ENCODE measurements at regions not wholly inside any gene's neighbourhood (a gene's known extent, or its start where the extent isn't known, plus 50 kb on each side); places are given as distances from the start of the nearest gene placed in this dataset.
"Not testable (repeated sequence)": the region's sequence is repeated elsewhere in the genome, so short reads cannot be mapped to it uniquely, and the experiment has no call there.

DNA sequence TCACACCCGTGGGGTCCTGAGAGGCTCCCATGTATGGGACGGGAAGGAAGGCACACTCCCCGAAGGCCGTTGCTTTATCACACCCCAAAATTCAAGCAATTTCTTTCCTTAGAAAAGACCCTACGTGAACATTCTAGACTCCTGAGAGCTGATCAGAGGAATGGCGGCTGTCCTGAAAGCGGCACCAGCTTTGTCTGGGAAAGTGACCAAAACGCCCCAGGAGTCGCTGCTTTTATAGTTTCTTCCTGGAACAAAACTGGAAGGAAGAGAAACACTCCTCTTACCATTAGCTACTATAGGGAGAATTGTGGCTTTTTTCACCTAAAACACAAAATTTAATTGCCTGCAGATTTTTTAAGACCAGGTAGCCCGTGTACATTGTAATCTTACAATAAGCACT is 261.8 kb upstream of the RNF32 start:
- Histone ChIP-seq H3K27ac (replicated peaks) (no peak overlapping the region), H3K27me3 (ENCODE audit: insufficient read depth, poor library complexity, severe bottlenecking) (peaks cover 2% of the 10 kb centered on the region)
- TF ChIP-seq SPI1 (IDR thresholded peaks at IDR 0.05; ENCODE audit: borderline replicate concordance, low read depth) (no peak), GABPA (IDR thresholded peaks at IDR 0.05; ENCODE audit: low read depth) (no peak)
- TF ChIP-seq, protein P1, sequence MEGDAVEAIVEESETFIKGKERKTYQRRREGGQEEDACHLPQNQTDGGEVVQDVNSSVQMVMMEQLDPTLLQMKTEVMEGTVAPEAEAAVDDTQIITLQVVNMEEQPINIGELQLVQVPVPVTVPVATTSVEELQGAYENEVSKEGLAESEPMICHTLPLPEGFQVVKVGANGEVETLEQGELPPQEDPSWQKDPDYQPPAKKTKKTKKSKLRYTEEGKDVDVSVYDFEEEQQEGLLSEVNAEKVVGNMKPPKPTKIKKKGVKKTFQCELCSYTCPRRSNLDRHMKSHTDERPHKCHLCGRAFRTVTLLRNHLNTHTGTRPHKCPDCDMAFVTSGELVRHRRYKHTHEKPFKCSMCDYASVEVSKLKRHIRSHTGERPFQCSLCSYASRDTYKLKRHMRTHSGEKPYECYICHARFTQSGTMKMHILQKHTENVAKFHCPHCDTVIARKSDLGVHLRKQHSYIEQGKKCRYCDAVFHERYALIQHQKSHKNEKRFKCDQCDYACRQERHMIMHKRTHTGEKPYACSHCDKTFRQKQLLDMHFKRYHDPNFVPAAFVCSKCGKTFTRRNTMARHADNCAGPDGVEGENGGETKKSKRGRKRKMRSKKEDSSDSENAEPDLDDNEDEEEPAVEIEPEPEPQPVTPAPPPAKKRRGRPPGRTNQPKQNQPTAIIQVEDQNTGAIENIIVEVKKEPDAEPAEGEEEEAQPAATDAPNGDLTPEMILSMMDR (IDR thresholded peaks at IDR 0.05; ENCODE audit: insufficient read depth, low read length): no peak

DNA sequence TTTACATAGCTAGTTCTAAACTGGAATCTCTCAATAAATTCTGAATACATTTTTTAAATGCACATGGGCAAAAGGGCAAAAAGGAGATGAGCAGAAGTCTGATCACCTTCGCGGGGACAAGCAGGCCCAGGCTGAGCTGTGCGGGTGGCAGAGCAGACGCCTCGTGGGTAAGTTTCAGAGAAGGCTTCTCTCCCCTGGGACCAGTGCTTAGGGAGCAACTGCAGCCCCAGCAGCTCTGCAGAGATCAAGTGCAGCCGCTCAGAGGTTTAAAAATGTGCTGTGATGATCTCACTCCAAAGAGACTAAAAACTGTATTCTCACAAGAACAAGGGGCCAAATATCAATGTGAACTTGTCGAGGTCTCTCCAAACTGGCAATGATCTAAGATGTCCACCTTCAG is 264.3 kb upstream of the RNF32 start:
- Histone ChIP-seq H3K27ac (replicated peaks) (no peak overlapping the region), H3K27me3 (ENCODE audit: insufficient read depth, poor library complexity, severe bottlenecking) (no peaks in the 10 kb centered on the region), H3K4me3 (replicated peaks; ENCODE audit: insufficient read depth, low read length) (no peak overlapping the region)
- TF ChIP-seq GABPA (IDR thresholded peaks at IDR 0.05; ENCODE audit: low read depth) (no peak), SPI1 (IDR thresholded peaks at IDR 0.05; ENCODE audit: borderline replicate concordance, low read depth) (no peak), POLR2AphosphoS5 (IDR thresholded peaks at IDR 0.05; ENCODE audit: low read depth) (no peak)
- TF ChIP-seq, protein P1 (IDR thresholded peaks at IDR 0.05; ENCODE audit: insufficient read depth, low read length): no peak
- TF ChIP-seq, protein P2, sequence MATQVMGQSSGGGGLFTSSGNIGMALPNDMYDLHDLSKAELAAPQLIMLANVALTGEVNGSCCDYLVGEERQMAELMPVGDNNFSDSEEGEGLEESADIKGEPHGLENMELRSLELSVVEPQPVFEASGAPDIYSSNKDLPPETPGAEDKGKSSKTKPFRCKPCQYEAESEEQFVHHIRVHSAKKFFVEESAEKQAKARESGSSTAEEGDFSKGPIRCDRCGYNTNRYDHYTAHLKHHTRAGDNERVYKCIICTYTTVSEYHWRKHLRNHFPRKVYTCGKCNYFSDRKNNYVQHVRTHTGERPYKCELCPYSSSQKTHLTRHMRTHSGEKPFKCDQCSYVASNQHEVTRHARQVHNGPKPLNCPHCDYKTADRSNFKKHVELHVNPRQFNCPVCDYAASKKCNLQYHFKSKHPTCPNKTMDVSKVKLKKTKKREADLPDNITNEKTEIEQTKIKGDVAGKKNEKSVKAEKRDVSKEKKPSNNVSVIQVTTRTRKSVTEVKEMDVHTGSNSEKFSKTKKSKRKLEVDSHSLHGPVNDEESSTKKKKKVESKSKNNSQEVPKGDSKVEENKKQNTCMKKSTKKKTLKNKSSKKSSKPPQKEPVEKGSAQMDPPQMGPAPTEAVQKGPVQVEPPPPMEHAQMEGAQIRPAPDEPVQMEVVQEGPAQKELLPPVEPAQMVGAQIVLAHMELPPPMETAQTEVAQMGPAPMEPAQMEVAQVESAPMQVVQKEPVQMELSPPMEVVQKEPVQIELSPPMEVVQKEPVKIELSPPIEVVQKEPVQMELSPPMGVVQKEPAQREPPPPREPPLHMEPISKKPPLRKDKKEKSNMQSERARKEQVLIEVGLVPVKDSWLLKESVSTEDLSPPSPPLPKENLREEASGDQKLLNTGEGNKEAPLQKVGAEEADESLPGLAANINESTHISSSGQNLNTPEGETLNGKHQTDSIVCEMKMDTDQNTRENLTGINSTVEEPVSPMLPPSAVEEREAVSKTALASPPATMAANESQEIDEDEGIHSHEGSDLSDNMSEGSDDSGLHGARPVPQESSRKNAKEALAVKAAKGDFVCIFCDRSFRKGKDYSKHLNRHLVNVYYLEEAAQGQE (IDR thresholded peaks at IDR 0.05; ENCODE audit: insufficient replicate concordance, low read depth): no peak
- no peak for DNase-seq (ENCODE audit: low read depth in 1 of 2, low spot score in 1 of 2)

More for the DNA sequence above, 261.8 kb upstream of the RNF32 start:
- no peak for DNase-seq (ENCODE audit: low read depth in 1 of 2, low spot score in 1 of 2)
- no peak overlapping the region for H3K4me3 ChIP-seq (replicated peaks; ENCODE audit: insufficient read depth, low read length)

DNA sequence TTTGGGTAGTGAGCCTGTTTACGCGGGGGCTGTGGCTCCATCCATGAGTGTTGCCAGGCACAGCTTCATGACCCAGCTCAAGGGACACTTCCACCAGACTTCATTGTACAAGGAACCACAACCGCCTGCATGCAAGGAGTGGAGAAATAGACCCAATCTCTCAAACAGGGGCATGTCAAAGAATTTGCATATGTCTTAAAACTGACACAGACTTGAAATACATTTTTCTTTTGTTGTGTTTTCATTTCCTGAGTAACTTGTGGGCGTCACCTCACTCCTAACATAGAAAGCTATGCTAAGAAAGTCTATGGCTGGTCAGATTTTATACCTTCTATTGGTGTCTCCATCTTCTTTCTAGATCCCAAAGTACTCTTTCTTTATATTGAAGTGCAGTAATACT is 266.2 kb upstream of the RNF32 start:
- DNase-seq (ENCODE audit: low read depth in 1 of 2, low spot score in 1 of 2): no peak
- H3K27me3 ChIP-seq (ENCODE audit: insufficient read depth, poor library complexity, severe bottlenecking): no peaks in the 10 kb centered on the region
- H3K4me3 ChIP-seq (replicated peaks; ENCODE audit: insufficient read depth, low read length): no peak overlapping the region

DNA sequence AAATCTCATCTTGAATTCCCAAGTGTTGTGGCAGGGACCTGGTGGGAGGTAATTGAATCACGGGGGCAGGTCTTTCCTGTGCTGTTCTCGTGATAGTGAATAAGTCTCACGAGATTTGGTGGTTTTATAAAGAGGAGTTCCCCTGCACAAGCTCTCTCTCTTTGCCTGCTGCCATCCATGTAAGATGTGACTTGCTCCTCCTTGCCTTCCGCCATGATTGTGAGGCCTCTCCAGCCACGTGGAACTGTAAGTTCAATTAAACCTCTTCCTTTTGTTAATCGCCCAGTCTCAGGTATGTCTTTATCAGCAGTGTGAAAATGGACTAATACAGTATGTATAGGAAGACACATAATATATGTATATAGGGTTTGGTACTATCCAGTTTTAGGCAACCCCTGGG is 270.6 kb upstream of the RNF32 start:
- H3K27ac ChIP-seq (replicated peaks); H3K27me3 ChIP-seq (ENCODE audit: insufficient read depth, poor library complexity, severe bottlenecking); H3K4me3 ChIP-seq (replicated peaks; ENCODE audit: insufficient read depth, low read length); DNase-seq (ENCODE audit: low read depth in 1 of 2, low spot score in 1 of 2): not testable (repeated sequence)

More for the DNA sequence above, 266.2 kb upstream of the RNF32 start:
- TF ChIP-seq, protein P1 (IDR thresholded peaks at IDR 0.05; ENCODE audit: insufficient read depth, low read length): no peak
- no peak for TF ChIP-seq POLR2AphosphoS5 (IDR thresholded peaks at IDR 0.05; ENCODE audit: low read depth)
- TF ChIP-seq, protein P2 (IDR thresholded peaks at IDR 0.05; ENCODE audit: insufficient replicate concordance, low read depth): no peak
- TF ChIP-seq GABPA (IDR thresholded peaks at IDR 0.05; ENCODE audit: low read depth): no peak
- TF ChIP-seq SPI1 (IDR thresholded peaks at IDR 0.05; ENCODE audit: borderline replicate concordance, low read depth): no peak
- no peak overlapping the region for H3K27ac ChIP-seq (replicated peaks)
